ENCODE measurements at regions not wholly inside any gene's neighbourhood (a gene's known extent, or its start where the extent isn't known, plus 50 kb on each side); places are given as distances from the start of the nearest gene placed in this dataset.

DNA sequence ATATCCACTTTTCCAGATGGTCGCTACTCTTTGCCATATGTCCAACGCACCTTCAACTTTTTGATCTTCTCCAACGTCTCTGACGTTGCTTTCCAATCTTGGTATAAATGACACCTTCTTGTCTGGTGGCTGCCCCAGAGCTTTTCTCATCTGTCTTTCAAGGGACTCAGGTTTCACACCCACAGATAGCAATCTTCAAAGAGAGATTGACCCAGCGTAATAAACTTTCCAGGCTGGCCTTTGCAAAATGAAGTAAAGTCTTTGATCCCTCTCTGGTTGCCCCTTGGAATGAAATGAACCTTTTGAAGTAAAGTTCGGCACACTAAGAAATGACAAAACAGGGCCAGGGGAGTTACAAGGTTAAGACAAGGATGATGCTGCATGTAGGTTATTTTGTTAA is 138.4 kb upstream of the BDNF start:
- Histone ChIP-seq H3K36me3 (ENCODE audit: control insufficient read depth, insufficient read depth, low read length) (no peaks in the 10 kb centered on the region), H3K27me3 (ENCODE audit: control insufficient read depth, insufficient read depth, low read length) (no peaks in the 10 kb centered on the region), H3K27ac (ENCODE audit: low read length) (no peak overlapping the region), H3K4me1 (ENCODE audit: control insufficient read depth, insufficient read depth, low read length) (no peaks in the 10 kb centered on the region), H3K4me3 (ENCODE audit: low read depth in 2 of 2, low read length in 2 of 2) (no peak overlapping the region), H3K9me3 (ENCODE audit: control insufficient read depth, insufficient read depth, low read depth, low read length) (no peaks in the 10 kb centered on the region)
- ChIA-PET CTCF (no interaction called here), POLR2A (no interaction called here)
- intact Hi-C loops (cut with micrococcal nuclease; ENCODE audit: unreplicated experiment): no loop called here
- ATAC-seq (no peak), DNase-seq (ENCODE audit: low read depth, low spot score) (no peak)
- in situ Hi-C loops (cut with HindIII; ENCODE audit: low pct_unique_long_range_greater_than_20kb, low sequenced_read_pairs): no loop called here
- TF ChIP-seq, protein P1, sequence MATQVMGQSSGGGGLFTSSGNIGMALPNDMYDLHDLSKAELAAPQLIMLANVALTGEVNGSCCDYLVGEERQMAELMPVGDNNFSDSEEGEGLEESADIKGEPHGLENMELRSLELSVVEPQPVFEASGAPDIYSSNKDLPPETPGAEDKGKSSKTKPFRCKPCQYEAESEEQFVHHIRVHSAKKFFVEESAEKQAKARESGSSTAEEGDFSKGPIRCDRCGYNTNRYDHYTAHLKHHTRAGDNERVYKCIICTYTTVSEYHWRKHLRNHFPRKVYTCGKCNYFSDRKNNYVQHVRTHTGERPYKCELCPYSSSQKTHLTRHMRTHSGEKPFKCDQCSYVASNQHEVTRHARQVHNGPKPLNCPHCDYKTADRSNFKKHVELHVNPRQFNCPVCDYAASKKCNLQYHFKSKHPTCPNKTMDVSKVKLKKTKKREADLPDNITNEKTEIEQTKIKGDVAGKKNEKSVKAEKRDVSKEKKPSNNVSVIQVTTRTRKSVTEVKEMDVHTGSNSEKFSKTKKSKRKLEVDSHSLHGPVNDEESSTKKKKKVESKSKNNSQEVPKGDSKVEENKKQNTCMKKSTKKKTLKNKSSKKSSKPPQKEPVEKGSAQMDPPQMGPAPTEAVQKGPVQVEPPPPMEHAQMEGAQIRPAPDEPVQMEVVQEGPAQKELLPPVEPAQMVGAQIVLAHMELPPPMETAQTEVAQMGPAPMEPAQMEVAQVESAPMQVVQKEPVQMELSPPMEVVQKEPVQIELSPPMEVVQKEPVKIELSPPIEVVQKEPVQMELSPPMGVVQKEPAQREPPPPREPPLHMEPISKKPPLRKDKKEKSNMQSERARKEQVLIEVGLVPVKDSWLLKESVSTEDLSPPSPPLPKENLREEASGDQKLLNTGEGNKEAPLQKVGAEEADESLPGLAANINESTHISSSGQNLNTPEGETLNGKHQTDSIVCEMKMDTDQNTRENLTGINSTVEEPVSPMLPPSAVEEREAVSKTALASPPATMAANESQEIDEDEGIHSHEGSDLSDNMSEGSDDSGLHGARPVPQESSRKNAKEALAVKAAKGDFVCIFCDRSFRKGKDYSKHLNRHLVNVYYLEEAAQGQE (IDR thresholded peaks at IDR 0.05; ENCODE audit: insufficient read depth in 1 of 2, low read depth in 2 of 2, low read length in 1 of 2): no peak
- TF ChIP-seq POLR2AphosphoS5 (IDR thresholded peaks at IDR 0.05; ENCODE audit: low read depth, low read length) (no peak), SIN3A (IDR thresholded peaks at IDR 0.05; ENCODE audit: borderline replicate concordance, insufficient read depth, low read depth, low read length) (no peak), TCF7L2 (IDR thresholded peaks at IDR 0.05; ENCODE audit: low read depth, low read length) (no peak), CTCF (IDR thresholded peaks at IDR 0.05) (no peak)
- no TSS peak for BruUV-seq (replicated peaks)

- Histone ChIP-seq H3K36me3 (ENCODE audit: control insufficient read depth, insufficient read depth, low read length) (no peaks in the 10 kb centered on the region), H3K27ac (ENCODE audit: low read length) (no peak overlapping the region), H3K4me3 (ENCODE audit: low read depth in 2 of 2, low read length in 2 of 2) (no peak overlapping the region), H3K27me3 (ENCODE audit: control insufficient read depth, insufficient read depth, low read length) (no peaks in the 10 kb centered on the region), H3K9me3 (ENCODE audit: control insufficient read depth, insufficient read depth, low read depth, low read length) (no peaks in the 10 kb centered on the region), H3K4me1 (ENCODE audit: control insufficient read depth, insufficient read depth, low read length) (no peaks in the 10 kb centered on the region)
- in situ Hi-C loops (cut with HindIII; ENCODE audit: low pct_unique_long_range_greater_than_20kb, low sequenced_read_pairs): no loop called here
- TF ChIP-seq CTCF (IDR thresholded peaks at IDR 0.05): no peak
- no peak for ATAC-seq
- CTCF ChIA-PET: no interaction called here
- POLR2A ChIA-PET: no interaction called here
- intact Hi-C loops (cut with micrococcal nuclease; ENCODE audit: unreplicated experiment): no loop called here
- no TSS peak for BruUV-seq (replicated peaks)
- no peak for DNase-seq (ENCODE audit: low read depth, low spot score)
Observed at GRCh38 chr11:27837895-27838563, 137.8 kb upstream of the BDNF start.
